HEK293T (cell line): ENCODE measurements at regions not wholly inside any gene's neighbourhood (a gene's known extent, or its start where the extent isn't known, plus 50 kb on each side); places are given as distances from the start of the nearest gene placed in this dataset.

Experiments used
- BHLHE40 ChIP-seq: fragments of 450-650 bp; IDR thresholded peaks from 2 replicates; pipeline ENCODE4 v1.6.1; 2016; ENCODE audit warnings: mild to moderate bottlenecking, moderate library complexity, borderline replicate concordance
- FOXA1 ChIP-seq: fragments of 450-650 bp; IDR thresholded peaks from 2 replicates; pipeline ENCODE4 v1.6.1; 2016; ENCODE audit warnings: mild to moderate bottlenecking
- FOXM1 ChIP-seq: fragments of 450-650 bp; IDR thresholded peaks from 2 replicates; pipeline ENCODE4 v1.6.1; 2017; ENCODE audit warnings: mild to moderate bottlenecking, borderline replicate concordance
- HDGF ChIP-seq: fragments of 450-650 bp; IDR thresholded peaks from 2 replicates; pipeline ENCODE4 v1.6.1; 2017; ENCODE audit warnings: antibody characterized with exemption, borderline replicate concordance
- LEF1 ChIP-seq: fragments of 450-650 bp; IDR thresholded peaks from 2 replicates; pipeline ENCODE4 v1.6.1; 2017; ENCODE audit warnings: mild to moderate bottlenecking, borderline replicate concordance
- NFRKB ChIP-seq: fragments of 450-650 bp; IDR thresholded peaks from 2 replicates; pipeline ENCODE4 v1.6.1; 2016; ENCODE audit warnings: mild to moderate bottlenecking, moderate library complexity
- SP1 ChIP-seq: fragments of 450-650 bp; IDR thresholded peaks from 2 replicates; pipeline ENCODE4 v1.6.1; 2017
- TARDBP ChIP-seq: fragments of 450-650 bp; IDR thresholded peaks from 2 replicates; pipeline ENCODE4 v1.6.1; 2016
- ZNF384 ChIP-seq: fragments of 450-650 bp; IDR thresholded peaks from 2 replicates; pipeline ENCODE4 v1.6.1; 2016

- TF ChIP-seq FOXM1: no peak
- TF ChIP-seq TARDBP: no peak
- TF ChIP-seq SP1: no peak
- no peak for TF ChIP-seq NFRKB
- no peak for TF ChIP-seq FOXA1
- no peak for TF ChIP-seq LEF1
- no peak for TF ChIP-seq ZNF384
- TF ChIP-seq HDGF: no peak
- no peak for TF ChIP-seq BHLHE40
Measured at GRCh38 chr22:49687786-49688515, 139.7 kb downstream of the BRD1 start.
